CD8-positive, alpha-beta memory T cell (primary cell): ENCODE measurements at regions not wholly inside any gene's neighbourhood (a gene's known extent, or its start where the extent isn't known, plus 50 kb on each side); places are given as distances from the start of the nearest gene placed in this dataset.
"Not testable (repeated sequence)": the region's sequence is repeated elsewhere in the genome, so short reads cannot be mapped to it uniquely, and the experiment has no call there.

Experiments used
- CTCF ChIA-PET: fragments of 350-600 bp; sonication (Branson Sonifier 250); formaldehyde crosslinking; loops from one replicate; lab custom pipeline; 2021; ENCODE audit warnings: antibody characterized with exemption; lab: Charles Lee
- POLR2A ChIA-PET: fragments of 350-600 bp; sonication (Branson Sonifier 250); formaldehyde crosslinking; loops from one replicate; lab custom pipeline; 2021; ENCODE audit warnings: antibody characterized with exemption; lab: Charles Lee
- DNase-seq, 5 donors: peaks; one replicate each; pipeline versions ENCODE4 v3.0.0 to v3.0.0-alpha.2; 2020 to 2022; ENCODE audit warnings: mixed read lengths in 1 of 5
- H3K27ac ChIP-seq: one replicate; pipeline ENCODE4 v1.7.0; 2013; ENCODE audit warnings: low read depth, mild to moderate bottlenecking, low read length, moderate library complexity
- H3K27me3 ChIP-seq: 2 replicates; pipeline ENCODE4 v1.7.0; 2013; ENCODE audit warnings: low read length, mild to moderate bottlenecking; ENCODE audit not compliant: insufficient read depth, poor library complexity, severe bottlenecking
- H3K36me3 ChIP-seq: 2 replicates; pipeline ENCODE4 v1.7.0; 2013; ENCODE audit warnings: mild to moderate bottlenecking, low read length, moderate library complexity; ENCODE audit not compliant: insufficient read depth
- H3K4me1 ChIP-seq: 2 replicates; pipeline ENCODE4 v1.7.0; 2013; ENCODE audit warnings: mild to moderate bottlenecking, low read length, moderate library complexity; ENCODE audit not compliant: insufficient read depth
- H3K4me3 ChIP-seq: 2 replicates; pipeline ENCODE4 v1.7.0; 2013; ENCODE audit warnings: mild to moderate bottlenecking, low read length
- H3K9me3 ChIP-seq: 2 replicates; pipeline ENCODE4 v1.7.0; 2013; ENCODE audit warnings: mild to moderate bottlenecking, low read length
- H3K27ac Mint-ChIP-seq, 8 donors: one replicate each; pipeline ENCODE4 v1.8.0; 2020 to 2021; ENCODE audit warnings: mixed read lengths in 8 of 8, mild to moderate bottlenecking in 6 of 8, inconsistent platforms in 3 of 8, moderate library complexity in 3 of 8
- H3K27me3 Mint-ChIP-seq, 2 donors: one replicate each; pipeline ENCODE4 v1.8.0; 2020 to 2021; ENCODE audit warnings: mixed read lengths in 2 of 2, mild to moderate bottlenecking in 1 of 2, moderate library complexity in 1 of 2
- H3K36me3 Mint-ChIP-seq, 3 donors: one replicate each; pipeline ENCODE4 v1.8.0; 2020 to 2021; ENCODE audit warnings: mixed read lengths in 3 of 3, inconsistent platforms in 1 of 3, mild to moderate bottlenecking in 1 of 3
- H3K4me1 Mint-ChIP-seq, 3 donors: one replicate each; pipeline ENCODE4 v1.8.0; 2020 to 2021; ENCODE audit warnings: mixed read lengths in 3 of 3, inconsistent platforms in 1 of 3, mild to moderate bottlenecking in 1 of 3
- H3K4me3 Mint-ChIP-seq, 7 donors: one replicate each; pipeline ENCODE4 v1.8.0; 2020 to 2021; ENCODE audit warnings: mixed read lengths in 7 of 7, mild to moderate bottlenecking in 6 of 7, moderate library complexity in 4 of 7, inconsistent platforms in 2 of 7
- H3K9me3 Mint-ChIP-seq, 5 donors: one replicate each; pipeline ENCODE4 v1.8.0; 2020 to 2022; ENCODE audit warnings: mixed read lengths in 5 of 5, mild to moderate bottlenecking in 3 of 5, moderate library complexity in 2 of 5, inconsistent platforms in 1 of 5

GRCh38 chr14:106737021-106737420 is 1210.6 kb downstream of the TMEM121 start:
- no peak overlapping the region for H3K4me3 ChIP-seq
- H3K4me1 ChIP-seq = no peaks in the 10 kb centered on the region
- no peaks in the 10 kb centered on the region for H3K9me3 Mint-ChIP-seq
- CTCF ChIA-PET = no interaction called here
- H3K27ac Mint-ChIP-seq = peak overlapping the region in 4 of 8 donors; percentile 5 to 98 (median 86)
- DNase-seq = peak in 1 of 5 donors; percentile 45
- H3K36me3 Mint-ChIP-seq = no peaks in the 10 kb centered on the region
- peaks cover 8 to 16% (median 11%) of the 10 kb centered on the region in 3 donors for H3K4me1 Mint-ChIP-seq
- H3K27me3 ChIP-seq = no peaks in the 10 kb centered on the region
- peak overlapping the region in 4 of 7 donors; percentile 32 to 95 (median 44) for H3K4me3 Mint-ChIP-seq
- H3K36me3 ChIP-seq = no peaks in the 10 kb centered on the region
- POLR2A ChIA-PET = no interaction called here
- H3K27me3 Mint-ChIP-seq = peaks cover 0 to 9% of the 10 kb centered on the region in 2 donors
- H3K27ac ChIP-seq = no peak overlapping the region
- no peaks in the 10 kb centered on the region for H3K9me3 ChIP-seq

DNA sequence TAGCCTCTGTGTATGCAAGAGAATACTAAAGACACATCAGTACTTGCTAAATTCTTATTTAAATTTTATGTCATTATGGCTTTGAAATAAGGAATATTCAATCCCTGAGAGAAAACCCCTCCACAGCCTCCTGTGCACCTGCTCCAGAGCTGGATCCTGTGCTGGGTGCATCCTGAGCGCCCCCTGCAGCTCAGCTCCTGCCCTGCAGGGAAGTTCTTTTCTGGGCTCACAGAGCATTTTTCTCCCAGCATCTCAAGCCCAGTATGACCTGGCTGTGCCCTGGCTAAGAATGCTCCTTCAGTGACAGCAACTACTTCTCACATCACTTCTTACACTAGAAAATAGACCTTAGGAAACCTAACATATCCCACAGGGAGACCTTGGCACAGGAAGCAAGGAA is 1211.7 kb downstream of the TMEM121 start:
- Mint-ChIP-seq H3K4me3 (peak overlapping the region in 1 of 7 donors; percentile 95), H3K36me3 (no peaks in the 10 kb centered on the region), H3K9me3 (no peaks in the 10 kb centered on the region), H3K27me3 (peaks cover 0 to 9% of the 10 kb centered on the region in 2 donors), H3K27ac (peak overlapping the region in 1 of 8 donors; percentile 98), H3K4me1 (peaks cover 8 to 16% (median 11%) of the 10 kb centered on the region in 3 donors)
- Histone ChIP-seq H3K4me1 (no peaks in the 10 kb centered on the region), H3K36me3 (no peaks in the 10 kb centered on the region), H3K27ac (no peak overlapping the region), H3K9me3 (no peaks in the 10 kb centered on the region), H3K27me3 (no peaks in the 10 kb centered on the region), H3K4me3 (no peak overlapping the region)
- ChIA-PET POLR2A (no interaction called here), CTCF (no interaction called here)
- DNase-seq = no peak

- H3K9me3 Mint-ChIP-seq, H3K27ac ChIP-seq, H3K4me3 ChIP-seq, H3K4me1 ChIP-seq, POLR2A ChIA-PET, H3K36me3 ChIP-seq, H3K27me3 ChIP-seq, H3K27me3 Mint-ChIP-seq, DNase-seq, H3K9me3 ChIP-seq, CTCF ChIA-PET, H3K36me3 Mint-ChIP-seq: not testable (repeated sequence)
- Mint-ChIP-seq H3K4me3 (peak overlapping the region in 1 of 7 donors; percentile 95), H3K27ac (peak overlapping the region in 2 of 8 donors; percentile 78 to 98), H3K4me1 (peaks cover 8 to 16% (median 11%) of the 10 kb centered on the region in 3 donors)
These were observed 1212.3 kb downstream of the TMEM121 start for GRCh38 chr14:106738598-106739258.

- H3K27me3 ChIP-seq, H3K4me3 Mint-ChIP-seq, POLR2A ChIA-PET, H3K4me3 ChIP-seq, H3K9me3 ChIP-seq, H3K36me3 Mint-ChIP-seq, H3K27me3 Mint-ChIP-seq, H3K4me1 ChIP-seq, H3K36me3 ChIP-seq, H3K9me3 Mint-ChIP-seq, H3K27ac ChIP-seq: not testable (repeated sequence)
- Mint-ChIP-seq H3K27ac (peak overlapping the region in 1 of 8 donors; percentile 54), H3K4me1 (peaks cover 8 to 21% (median 17%) of the 10 kb centered on the region in 3 donors)
- DNase-seq = peak in 2 of 5 donors; percentile 61 to 78
- CTCF ChIA-PET = interaction anchor here (0.6 to 1.7 kb wide), 10 partner anchors 13 to 87 kb away, joined by 3 to 5 read pairs (median 3); no protein-coding TSS in a partner anchor
These were observed 1214.9 kb downstream of the TMEM121 start for GRCh38 chr14:106741086-106741827.

GRCh38 chr14:106745016-106745767 is 1218.8 kb downstream of the TMEM121 start:
- H3K27me3 Mint-ChIP-seq, H3K4me1 ChIP-seq, H3K36me3 Mint-ChIP-seq, H3K4me3 ChIP-seq, H3K9me3 Mint-ChIP-seq, CTCF ChIA-PET, H3K9me3 ChIP-seq, H3K36me3 ChIP-seq, H3K27me3 ChIP-seq, POLR2A ChIA-PET, H3K27ac ChIP-seq: not testable (repeated sequence)
- Mint-ChIP-seq H3K27ac (peak overlapping the region in 1 of 8 donors; percentile 19), H3K4me1 (peaks cover 0 to 13% (median 10%) of the 10 kb centered on the region in 3 donors), H3K4me3 (peak overlapping the region in 1 of 7 donors; percentile 59)
- peak in 2 of 5 donors; percentile 27 to 46 for DNase-seq

DNA sequence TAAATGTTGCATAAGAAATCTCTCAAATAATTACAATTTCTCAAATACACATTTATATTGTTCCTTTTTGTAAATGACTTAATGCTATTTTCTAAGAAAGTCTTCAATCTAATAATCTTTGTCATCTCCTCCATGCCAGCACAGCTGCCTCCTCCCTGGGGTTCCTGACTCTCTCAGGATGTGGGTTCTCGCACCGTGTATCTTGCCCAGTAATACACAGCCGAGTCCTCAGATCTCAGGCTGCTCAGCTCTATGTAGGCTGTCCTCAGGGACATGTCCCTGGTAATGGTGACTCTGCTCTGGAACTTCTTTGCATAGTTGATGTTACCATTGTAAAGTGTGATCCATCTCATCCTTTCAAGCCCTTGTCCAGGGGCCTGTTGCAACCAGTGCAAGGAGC is 1223.7 kb downstream of the TMEM121 start:
- H3K9me3 Mint-ChIP-seq, CTCF ChIA-PET, H3K4me1 Mint-ChIP-seq, H3K27ac ChIP-seq, H3K36me3 ChIP-seq, H3K9me3 ChIP-seq, H3K4me1 ChIP-seq, POLR2A ChIA-PET, H3K36me3 Mint-ChIP-seq, H3K4me3 Mint-ChIP-seq, H3K4me3 ChIP-seq, H3K27me3 Mint-ChIP-seq, H3K27ac Mint-ChIP-seq, H3K27me3 ChIP-seq, DNase-seq: not testable (repeated sequence)

- H3K36me3 ChIP-seq, H3K36me3 Mint-ChIP-seq, H3K27me3 ChIP-seq, H3K27ac ChIP-seq, H3K4me3 ChIP-seq, H3K4me1 ChIP-seq, H3K27me3 Mint-ChIP-seq, DNase-seq, POLR2A ChIA-PET, H3K9me3 ChIP-seq, H3K4me3 Mint-ChIP-seq, H3K27ac Mint-ChIP-seq, CTCF ChIA-PET, H3K9me3 Mint-ChIP-seq, H3K4me1 Mint-ChIP-seq: not testable (repeated sequence)
These were observed 1227.4 kb downstream of the TMEM121 start for GRCh38 chr14:106753751-106754150.

GRCh38 chr14:106757444-106757843 is 1231.1 kb downstream of the TMEM121 start:
- H3K27me3 Mint-ChIP-seq, H3K27ac ChIP-seq, H3K4me1 ChIP-seq, H3K9me3 ChIP-seq, H3K4me1 Mint-ChIP-seq, DNase-seq, H3K27me3 ChIP-seq, H3K36me3 Mint-ChIP-seq, H3K36me3 ChIP-seq, H3K4me3 ChIP-seq, H3K4me3 Mint-ChIP-seq, CTCF ChIA-PET, H3K9me3 Mint-ChIP-seq, POLR2A ChIA-PET: not testable (repeated sequence)
- peak overlapping the region in 1 of 8 donors; percentile 90 for H3K27ac Mint-ChIP-seq
